ENCODE measurements at regions not wholly inside any gene's neighbourhood (a gene's known extent, or its start where the extent isn't known, plus 50 kb on each side); places are given as distances from the start of the nearest gene placed in this dataset.

- no peak for DNase-seq (ENCODE audit: low read depth in 3 of 3)
These were observed 1329.3 kb downstream of the TBC1D22A start for GRCh38 chr22:48091656-48092223.

- no peak for DNase-seq (ENCODE audit: low read depth in 3 of 3)
These were observed 1328.7 kb downstream of the TBC1D22A start for GRCh38 chr22:48091060-48091650.

GRCh38 chr22:48090332-48090672, 1327.9 kb downstream of the TBC1D22A start:
- no peak for DNase-seq (ENCODE audit: low read depth in 3 of 3)

- no peak for DNase-seq (ENCODE audit: low read depth in 3 of 3)
These were observed 1327.3 kb downstream of the TBC1D22A start for GRCh38 chr22:48089601-48090331.

GRCh38 chr22:48088926-48089536, 1326.6 kb downstream of the TBC1D22A start:
- DNase-seq (ENCODE audit: low read depth in 3 of 3), result no peak

- DNase-seq (ENCODE audit: low read depth in 3 of 3), result no peak
These were observed 1325.8 kb downstream of the TBC1D22A start for GRCh38 chr22:48088251-48088650.

- DNase-seq (ENCODE audit: low read depth in 3 of 3), result no peak
These were observed 1323.6 kb downstream of the TBC1D22A start for GRCh38 chr22:48085901-48086645.

- DNase-seq (ENCODE audit: low read depth in 3 of 3), result no peak
These were observed 1322.2 kb downstream of the TBC1D22A start for GRCh38 chr22:48084729-48085050.

- no peak for DNase-seq (ENCODE audit: low read depth in 3 of 3)
These were observed 1321.7 kb downstream of the TBC1D22A start for GRCh38 chr22:48084041-48084728.

GRCh38 chr22:48083502-48083901, 1321.1 kb downstream of the TBC1D22A start:
- no peak for DNase-seq (ENCODE audit: low read depth in 3 of 3)

- DNase-seq (ENCODE audit: low read depth in 3 of 3), result no peak
These were observed 1319.8 kb downstream of the TBC1D22A start for GRCh38 chr22:48082284-48082683.

GRCh38 chr22:48081281-48081680, 1318.8 kb downstream of the TBC1D22A start:
- DNase-seq (ENCODE audit: low read depth in 3 of 3), result no peak

GRCh38 chr22:48080316-48081165, 1318.1 kb downstream of the TBC1D22A start:
- DNase-seq (ENCODE audit: low read depth in 3 of 3), result no peak

- no peak for DNase-seq (ENCODE audit: low read depth in 3 of 3)
These were observed 1317.2 kb downstream of the TBC1D22A start for GRCh38 chr22:48079505-48080290.

- DNase-seq (ENCODE audit: low read depth in 3 of 3), result no peak
These were observed 1316.4 kb downstream of the TBC1D22A start for GRCh38 chr22:48078825-48079224.

- no peak for DNase-seq (ENCODE audit: low read depth in 3 of 3)
These were observed 1315.2 kb downstream of the TBC1D22A start for GRCh38 chr22:48077699-48078098.

- DNase-seq (ENCODE audit: low read depth in 3 of 3), result no peak
These were observed 1313.6 kb downstream of the TBC1D22A start for GRCh38 chr22:48076008-48076407.

GRCh38 chr22:48075604-48076003, 1313.2 kb downstream of the TBC1D22A start:
- no peak for DNase-seq (ENCODE audit: low read depth in 3 of 3)

- DNase-seq (ENCODE audit: low read depth in 3 of 3), result no peak
These were observed 1310.3 kb downstream of the TBC1D22A start for GRCh38 chr22:48072777-48073176.

- DNase-seq (ENCODE audit: low read depth in 3 of 3), result no peak
These were observed 1309.4 kb downstream of the TBC1D22A start for GRCh38 chr22:48071828-48072227.
